Iris pigment epithelial cell (primary cell): ENCODE measurements at regions not wholly inside any gene's neighbourhood (a gene's known extent, or its start where the extent isn't known, plus 50 kb on each side); places are given as distances from the start of the nearest gene placed in this dataset.

ENCODE experiments used
- DNase-seq: peaks from one replicate; pipeline ENCODE4 v3.0.0-alpha.2; 2011; ENCODE audit warnings: low read depth

GRCh38 chr2:133945089-133945488 lies 308.8 kb upstream of the MGAT5 start:
- DNase-seq, result no peak

DNA sequence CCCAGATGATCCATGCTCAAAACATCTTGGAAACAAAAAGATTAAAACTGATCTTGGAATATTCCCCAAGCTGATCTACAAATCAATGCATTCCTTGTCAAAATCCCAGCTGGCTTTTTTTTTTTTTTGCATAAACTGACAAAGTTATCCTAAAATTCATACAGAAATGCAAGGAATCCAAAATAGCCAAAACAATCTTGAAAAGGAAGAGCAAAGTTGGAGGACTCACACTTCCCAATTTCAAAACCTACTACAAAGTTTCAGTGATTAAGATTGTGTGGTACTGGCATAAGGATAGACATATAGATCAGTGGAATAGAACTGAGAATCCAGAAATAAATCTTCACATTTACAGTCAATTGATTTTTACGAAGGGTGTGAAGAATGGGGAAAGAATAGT lies 306.8 kb upstream of the MGAT5 start:
- DNase-seq, result no peak

GRCh38 chr2:133948610-133949290 lies 305.1 kb upstream of the MGAT5 start:
- DNase-seq, result no peak

GRCh38 chr2:133949595-133949994 lies 304.3 kb upstream of the MGAT5 start:
- no peak for DNase-seq

DNA sequence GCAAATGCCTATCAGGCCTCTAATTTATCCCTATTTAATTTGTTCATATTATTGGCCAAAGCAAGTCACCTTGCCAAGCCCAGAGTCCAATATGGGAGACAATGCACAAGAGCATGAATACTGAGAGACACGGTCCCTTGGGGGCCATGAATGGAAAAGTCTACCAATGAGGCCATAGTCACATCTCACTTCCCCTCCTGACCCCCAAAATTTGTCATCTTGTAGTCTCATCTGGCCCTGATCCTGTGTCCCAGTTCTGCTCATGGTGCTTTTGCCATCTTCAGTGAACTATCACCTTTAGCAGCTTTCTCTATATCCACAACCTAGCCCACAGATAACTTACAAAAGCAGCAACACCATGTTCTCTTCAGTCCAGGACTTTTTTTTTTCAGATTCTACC lies 302.7 kb upstream of the MGAT5 start:
- no peak for DNase-seq

DNA sequence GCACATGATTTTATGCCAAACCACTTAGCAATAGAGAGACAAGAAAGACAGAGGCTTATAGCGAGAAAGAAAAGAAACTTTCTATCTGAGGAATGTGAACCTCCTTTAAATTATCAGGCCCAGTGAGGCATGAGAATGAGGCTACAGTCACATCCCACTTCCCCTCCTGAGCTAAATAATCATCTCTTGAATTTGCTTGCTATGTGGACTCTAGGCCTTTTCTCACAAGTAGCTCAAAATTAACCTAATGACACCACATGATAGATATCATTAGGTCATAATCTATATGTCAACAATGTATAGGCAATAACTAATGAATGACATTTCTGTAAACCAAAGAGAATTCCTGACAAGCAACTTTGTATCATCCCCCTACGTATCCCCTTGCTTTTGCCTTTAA lies 301.5 kb upstream of the MGAT5 start:
- no peak for DNase-seq

GRCh38 chr2:133952896-133953295 lies 301.0 kb upstream of the MGAT5 start:
- DNase-seq, result no peak

DNA sequence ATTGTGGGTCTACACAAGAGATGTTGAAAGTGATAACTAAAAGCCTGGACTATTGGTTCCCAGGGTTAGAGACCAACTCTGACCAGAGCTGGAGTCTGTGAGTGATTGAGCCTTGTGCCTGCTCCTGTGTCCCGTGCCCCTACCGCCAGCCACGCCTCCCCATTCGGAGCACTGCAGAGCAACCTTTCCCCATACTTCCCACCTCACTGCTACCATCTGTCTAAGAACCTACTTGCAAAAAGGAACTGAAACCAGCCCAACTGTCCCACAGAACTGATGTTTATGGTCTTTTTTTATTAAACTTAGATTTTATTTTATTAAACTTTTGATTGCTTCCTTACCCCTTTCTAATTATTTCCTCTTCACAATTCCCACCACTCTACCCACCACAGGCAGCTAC lies 300.3 kb upstream of the MGAT5 start:
- no peak for DNase-seq

GRCh38 chr2:133954636-133955035 lies 299.2 kb upstream of the MGAT5 start:
- no peak for DNase-seq

- no peak for DNase-seq
These were observed 298.7 kb upstream of the MGAT5 start for GRCh38 chr2:133955169-133955568.

- DNase-seq, result no peak
These were observed 297.4 kb upstream of the MGAT5 start for GRCh38 chr2:133956434-133956935.

GRCh38 chr2:133957724-133958480 lies 296.0 kb upstream of the MGAT5 start:
- DNase-seq, result no peak

DNA sequence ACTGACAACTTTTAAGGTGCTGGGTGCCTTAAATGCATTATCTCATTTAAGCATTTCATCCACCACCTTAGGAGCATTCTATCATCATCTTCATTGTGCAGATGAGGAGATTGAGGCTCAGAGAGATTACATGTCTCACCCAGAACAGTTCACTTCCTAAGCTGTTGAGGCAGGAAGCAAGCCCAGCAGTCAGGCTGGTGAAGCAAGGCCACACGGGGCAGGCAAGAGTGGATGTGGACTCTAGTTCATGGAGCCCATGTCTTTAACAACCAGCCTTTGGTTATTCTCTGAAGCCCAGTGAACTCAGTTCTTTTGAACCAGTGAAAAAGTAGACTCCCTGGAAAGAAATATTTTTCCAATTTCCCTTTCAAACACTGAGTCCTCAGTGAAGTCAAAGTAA lies 294.8 kb upstream of the MGAT5 start:
- no peak for DNase-seq

DNA sequence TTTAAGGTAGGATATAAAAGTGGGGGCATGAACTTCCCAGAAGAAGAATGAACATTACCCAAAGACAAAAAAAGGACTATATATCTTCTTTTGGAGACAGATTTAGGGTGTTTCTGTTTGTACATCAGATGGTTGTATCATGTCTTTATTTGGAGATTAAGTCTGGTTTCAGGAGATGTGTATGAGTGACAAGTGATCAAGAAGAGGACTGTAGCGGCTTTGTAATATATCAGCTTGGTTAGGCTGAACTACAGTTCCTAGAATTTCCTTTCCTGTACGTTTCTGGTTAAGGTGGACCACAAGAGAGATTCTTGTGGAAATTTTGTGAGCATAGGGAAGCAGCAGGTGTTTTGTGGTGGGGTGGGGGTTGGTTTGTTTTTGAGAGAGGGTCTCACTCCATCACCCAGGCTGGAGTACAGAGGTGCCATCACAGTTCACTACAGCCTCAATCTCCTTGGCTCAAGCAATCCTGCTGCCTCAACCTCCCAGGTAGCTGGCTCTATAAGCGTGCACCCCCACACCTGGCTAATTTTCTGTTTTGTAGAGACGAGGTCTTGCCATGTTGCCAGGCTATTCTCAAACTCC lies 287.1 kb upstream of the MGAT5 start:
- no peak for DNase-seq

- DNase-seq, result no peak
These were observed 286.5 kb upstream of the MGAT5 start for GRCh38 chr2:133967326-133967725.

GRCh38 chr2:133968446-133968845 lies 285.4 kb upstream of the MGAT5 start:
- DNase-seq, result no peak

- DNase-seq, result no peak
These were observed 283.2 kb upstream of the MGAT5 start for GRCh38 chr2:133970641-133971040.

DNA sequence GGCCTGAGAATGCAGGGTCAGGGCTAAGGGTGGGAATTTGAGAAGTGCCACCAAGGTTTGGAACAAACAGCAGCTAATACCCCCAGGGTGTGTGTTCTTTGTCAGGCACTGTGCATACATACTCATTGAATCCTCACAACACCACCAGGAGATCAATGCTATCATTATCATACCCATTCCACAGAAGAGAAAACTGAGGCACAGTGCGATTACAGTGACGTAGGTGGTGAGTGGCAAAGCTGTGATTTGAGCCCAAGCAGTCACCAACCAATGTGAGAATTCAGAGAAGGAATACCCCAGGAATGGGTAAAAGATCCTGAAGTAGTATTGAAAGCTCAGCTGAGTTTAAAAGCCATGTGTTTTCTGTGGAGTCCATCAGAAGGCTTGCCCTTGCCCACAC lies 281.6 kb upstream of the MGAT5 start:
- no peak for DNase-seq

DNA sequence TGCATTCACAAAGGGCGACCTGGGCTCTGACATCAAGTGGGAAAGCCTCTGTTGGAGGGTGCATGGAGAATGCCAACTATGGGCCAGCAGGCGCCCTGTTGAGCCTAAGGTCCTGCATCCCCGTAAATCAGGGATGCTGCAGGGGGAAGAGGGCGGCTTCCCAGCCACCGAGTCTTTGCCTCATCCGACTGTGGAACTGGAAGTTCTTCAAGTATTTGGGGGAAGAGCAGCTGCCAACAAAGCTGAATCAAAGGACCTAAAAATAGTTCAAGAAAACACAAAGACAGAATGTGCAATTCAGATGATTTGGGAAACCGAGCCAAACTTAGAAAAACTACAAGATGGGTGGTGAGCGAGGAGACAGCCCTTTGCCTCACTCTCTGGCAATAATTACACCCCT lies 281.1 kb upstream of the MGAT5 start:
- no peak for DNase-seq

DNA sequence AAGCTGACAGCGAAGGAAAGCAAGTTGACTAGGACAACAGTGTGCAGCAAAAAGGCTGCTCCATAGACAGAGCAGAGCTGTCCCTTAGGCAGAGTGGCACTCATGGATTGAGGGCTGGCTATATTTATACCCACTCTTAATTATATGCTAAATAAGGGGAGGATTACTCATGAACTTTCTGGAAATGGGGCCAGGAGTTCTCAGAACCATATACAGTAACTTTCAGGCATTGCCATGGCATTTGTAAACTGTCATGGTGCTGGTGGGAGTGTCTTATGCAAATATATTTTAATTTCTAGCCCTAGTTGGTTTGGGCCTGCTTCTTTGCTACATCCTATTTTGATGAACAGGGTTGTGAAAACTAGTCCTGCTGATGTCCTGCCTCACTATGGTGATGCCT lies 279.5 kb upstream of the MGAT5 start:
- no peak for DNase-seq

DNA sequence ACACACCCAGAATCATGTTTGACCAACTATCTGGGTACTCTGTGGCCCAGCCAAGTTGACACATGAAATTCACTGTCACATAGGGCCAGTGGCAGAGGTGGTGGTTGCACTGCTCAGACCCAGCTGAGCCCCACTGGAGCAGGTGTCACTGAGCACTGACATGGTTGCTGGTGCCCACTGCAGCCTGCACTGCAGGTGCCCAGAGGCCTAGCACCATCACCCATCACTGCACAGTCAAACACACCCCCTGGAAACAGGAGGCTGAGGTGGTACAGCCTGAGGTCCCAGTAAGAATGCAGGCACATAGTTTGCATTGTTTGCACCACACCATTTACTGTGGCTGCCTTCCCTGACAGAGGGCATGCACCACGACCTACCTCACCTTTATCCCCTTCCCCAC lies 278.7 kb upstream of the MGAT5 start:
- no peak for DNase-seq

- no peak for DNase-seq
These were observed 278.0 kb upstream of the MGAT5 start for GRCh38 chr2:133975676-133976428.

DNA sequence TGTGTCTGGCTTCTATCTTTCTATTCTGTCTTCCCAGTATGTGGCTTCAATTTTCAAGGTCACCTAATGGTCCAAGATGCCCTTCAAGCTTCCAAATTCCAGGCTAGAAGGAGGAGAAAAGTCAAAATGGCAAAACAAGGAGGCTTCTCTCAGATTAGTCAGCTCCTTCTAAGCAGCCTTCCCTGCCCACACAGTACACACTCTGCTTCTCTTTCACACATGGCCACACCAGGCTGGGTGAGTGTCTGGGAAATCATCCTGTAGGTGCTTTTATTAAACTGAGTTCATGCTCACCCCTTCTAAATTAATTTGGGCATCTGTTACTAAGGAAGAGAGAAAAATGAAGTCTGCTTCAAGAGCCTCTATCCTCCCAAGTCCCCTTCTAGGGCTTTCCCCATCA lies 277.2 kb upstream of the MGAT5 start:
- DNase-seq, result no peak
